HepG2 (cell line): ENCODE measurements at regions not wholly inside any gene's neighbourhood (a gene's known extent, or its start where the extent isn't known, plus 50 kb on each side); places are given as distances from the start of the nearest gene placed in this dataset.

ENCODE experiments used
- ATAC-seq: fragments of 200-7000 bp; cut with Tn5 transposase; 3 replicates; pipeline ENCODE4 v1.9.1; 2020; ENCODE audit warnings: mild to moderate bottlenecking, moderate library complexity
- BruUV-seq: library from RNA; stranded (reverse); fragments of 400-500 nt; replicated peaks from 2 replicates; lab custom pipeline; 2021; lab: Mats Ljungman, UMichigan
- CTCF ChIA-PET: fragments of 300-600 bp; formaldehyde crosslinking; extraction: SDS; loops from one replicate; lab custom pipeline; 2021; ENCODE audit warnings: low total read pairs, inconsistent platforms, low intra/inter-chr PET ratio; lab: Yijun Ruan, JAX
- POLR2A ChIA-PET: fragments of 350-600 bp; sonication (Branson Sonifier 250); formaldehyde crosslinking; loops from one replicate; lab custom pipeline; 2020; ENCODE audit warnings: antibody characterized with exemption, inconsistent platforms; lab: Yijun Ruan, JAX
- DNase-seq: peaks from one replicate; pipeline ENCODE4 v3.0.0-alpha.2; 2015; ENCODE audit warnings: low spot score
- FAIRE-seq: peaks from 3 replicates; lab custom pipeline; 2011; peaks lifted over from hg19 to GRCh38; lab: Jason Lieb, UNC
- H2AFZ ChIP-seq: one replicate; pipeline ENCODE4 v1.6.1; 2011; ENCODE audit warnings: low read length, inconsistent platforms
- H3K27ac ChIP-seq: fragments of 300-600 bp; 3 replicates; pipeline ENCODE4 v1.8.0; 2011; ENCODE audit warnings: mixed run types, mild to moderate bottlenecking, mixed read lengths, low read length, inconsistent platforms; ENCODE audit not compliant: insufficient read depth; ENCODE audit errors: extremely low read length
- H3K27me3 ChIP-seq, 2 experiments: fragments of 200-600 bp in 1 of 2; 2 replicates in 1 of 2; 3 replicates in 1 of 2; pipeline versions ENCODE4 v1.6.0 to v1.8.0; 2011; ENCODE audit warnings: low read length in 2 of 2, mild to moderate bottlenecking in 2 of 2, moderate library complexity in 2 of 2, inconsistent platforms in 1 of 2; ENCODE audit not compliant: insufficient read depth in 2 of 2, control insufficient read depth in 1 of 2
- H3K36me3 ChIP-seq, 2 experiments: fragments of 200-600 bp in 1 of 2; replicated peaks in 1 of 2; 2 replicates in 1 of 2; 3 replicates in 1 of 2; pipeline versions ENCODE4 v1.5.1 to v1.8.0; 2011; ENCODE audit warnings: low read length in 2 of 2, inconsistent platforms in 1 of 2; ENCODE audit not compliant: insufficient read depth in 2 of 2, control insufficient read depth in 1 of 2
- H3K4me1 ChIP-seq: 2 replicates; pipeline ENCODE4 v1.5.1; 2012; ENCODE audit warnings: low read length, inconsistent platforms; ENCODE audit not compliant: insufficient read depth
- H3K4me2 ChIP-seq: 2 replicates; pipeline ENCODE4 v1.6.0; 2011; ENCODE audit warnings: low read depth, low read length, inconsistent platforms
- H3K4me3 ChIP-seq, 3 experiments: fragments of 200-600 bp in 1 of 3; sonication (generic), shearing (Covaris generic) in 1 of 3; replicated peaks in 1 of 3; 2 replicates each; pipeline ENCODE4 v1.5.1; 2011 to 2016; ENCODE audit warnings: low read length in 3 of 3, inconsistent platforms in 2 of 3, low read depth in 2 of 3, mild to moderate bottlenecking in 2 of 3, control low read depth in 1 of 3, mixed read lengths in 1 of 3; ENCODE audit not compliant: insufficient read depth in 1 of 3
- H3K79me2 ChIP-seq: one replicate; pipeline ENCODE4 v1.6.1; 2011; ENCODE audit warnings: low read length, inconsistent platforms; ENCODE audit not compliant: insufficient read depth
- H3K9ac ChIP-seq: 2 replicates; pipeline ENCODE4 v1.6.0; 2011; ENCODE audit warnings: mild to moderate bottlenecking, low read depth, low read length, inconsistent platforms; ENCODE audit not compliant: insufficient read depth
- H3K9me3 ChIP-seq: 2 replicates; pipeline ENCODE4 v1.5.1; 2012; ENCODE audit warnings: mild to moderate bottlenecking, low read length
- H4K20me1 ChIP-seq: 2 replicates; pipeline ENCODE4 v1.6.0; 2011; ENCODE audit warnings: inconsistent platforms, mild to moderate bottlenecking, low read length, moderate library complexity; ENCODE audit not compliant: insufficient read depth
- AHR ChIP-seq: IDR thresholded peaks from 2 replicates; pipeline ENCODE4 v1.6.1; 2018; ENCODE audit warnings: missing genetic modification reagents, missing compliant biosample characterization
- GATAD1 ChIP-seq: IDR thresholded peaks from 2 replicates; pipeline ENCODE4 v1.6.1; 2016; ENCODE audit warnings: missing genetic modification reagents, missing compliant biosample characterization
- HNRNPLL ChIP-seq: fragments of 200-400 bp; formaldehyde crosslinking; IDR thresholded peaks from 2 replicates; pipeline ENCODE4 v1.6.1; 2017; ENCODE audit warnings: mild to moderate bottlenecking, low read depth, low read length; ENCODE audit not compliant: poor library complexity, severe bottlenecking
- NKX3-1 ChIP-seq: sonication (generic); formaldehyde crosslinking; IDR thresholded peaks from 2 replicates; pipeline ENCODE4 v1.5.0; 2020; ENCODE audit warnings: missing genetic modification reagents
- SP2 ChIP-seq: sonication (generic); formaldehyde crosslinking; IDR thresholded peaks from 2 replicates; pipeline ENCODE4 v1.5.1; 2020; ENCODE audit warnings: mild to moderate bottlenecking, missing genetic modification reagents
- ZBTB42 ChIP-seq: sonication (generic); formaldehyde crosslinking; IDR thresholded peaks from 2 replicates; pipeline ENCODE4 v1.5.0; 2020; ENCODE audit warnings: mild to moderate bottlenecking, missing genetic modification reagents
- ZBTB7B ChIP-seq: sonication (generic); formaldehyde crosslinking; IDR thresholded peaks from 2 replicates; pipeline ENCODE4 v1.4.0; 2020; ENCODE audit warnings: missing genetic modification reagents
- ZNF232 ChIP-seq: sonication (generic); formaldehyde crosslinking; IDR thresholded peaks from 2 replicates; pipeline ENCODE4 v1.4.0; 2020; ENCODE audit warnings: missing genetic modification reagents, borderline replicate concordance
- ZNF570 ChIP-seq: sonication (generic); formaldehyde crosslinking; IDR thresholded peaks from 2 replicates; pipeline ENCODE4 v1.4.0; 2020; ENCODE audit warnings: mild to moderate bottlenecking, missing genetic modification reagents, borderline replicate concordance
- ZNF768 ChIP-seq: sonication (generic); formaldehyde crosslinking; IDR thresholded peaks from 2 replicates; pipeline ENCODE4 v1.4.0; 2020; ENCODE audit warnings: missing genetic modification reagents
- WGBS: methylation state at CpG from one replicate; pipeline ENCODE4 v1.1.6; 2017; ENCODE audit warnings: low lambda C conversion rate; 5-methylcytosine and 5-hydroxymethylcytosine counted together
- in situ Hi-C: cut with HindIII; loops from 2 replicates; pipeline ENCODE4 v1.10.0; 2017; ENCODE audit warnings: low pct_unique_long_range_greater_than_20kb; ENCODE audit not compliant: extremely low pct_ligation_motif_present
- intact Hi-C: fragments of 100-400 bp; cut with micrococcal nuclease; formaldehyde crosslinking; loops from one replicate; pipeline ENCODE4 v1.10.0; 2022; ENCODE audit not compliant: unreplicated experiment
- TF ChIP-seq, protein P1 (sequence below): sonication (generic); formaldehyde crosslinking; IDR thresholded peaks from 2 replicates; pipeline ENCODE4 v1.8.1; 2023; ENCODE audit warnings: missing genetic modification reagents, mild to moderate bottlenecking, borderline replicate concordance
- TF ChIP-seq, protein P2 (sequence below): sonication (generic); formaldehyde crosslinking; IDR thresholded peaks from 2 replicates; pipeline ENCODE4 v1.4.0; 2020; ENCODE audit warnings: missing genetic modification reagents, borderline replicate concordance
- TF ChIP-seq, protein P3 (sequence below): IDR thresholded peaks from 2 replicates; pipeline ENCODE4 v1.6.1; 2016

DNA sequence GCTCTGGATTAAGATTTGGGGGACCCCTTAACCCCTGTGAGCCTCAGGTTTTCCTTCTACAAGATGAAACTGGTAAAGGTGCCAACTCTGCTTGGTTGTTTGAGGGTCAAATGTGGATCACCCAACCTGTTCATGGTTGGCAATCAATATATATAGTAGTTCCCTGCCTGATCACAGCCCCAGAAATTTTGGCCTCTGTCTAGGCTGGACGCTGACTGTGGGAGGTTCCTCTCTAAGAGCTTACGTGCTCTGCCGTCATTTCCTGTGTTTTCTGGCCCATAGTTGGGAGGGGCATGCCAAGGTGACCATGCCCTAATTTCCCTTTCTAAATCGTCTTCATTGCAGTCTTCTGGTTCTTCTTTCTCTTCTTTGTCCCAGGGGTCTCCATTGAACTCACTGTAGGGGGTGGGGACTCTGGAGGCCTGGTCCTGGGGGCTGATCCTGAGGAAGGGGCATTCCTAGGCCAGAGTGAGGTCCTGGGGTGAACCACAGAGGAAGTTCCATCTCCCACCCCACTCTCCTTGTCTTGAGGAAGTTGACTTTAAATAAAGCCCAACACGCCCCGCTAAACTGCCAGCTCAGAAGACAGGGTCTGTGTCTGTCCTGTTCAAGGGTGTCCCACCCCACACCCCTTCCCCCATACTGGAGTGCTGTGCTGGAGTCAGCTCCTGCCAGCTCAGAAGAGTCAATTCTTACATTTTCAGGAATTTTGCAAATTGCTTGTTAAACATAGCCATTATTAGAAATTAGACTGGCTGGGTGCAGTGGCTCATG lies 98.9 kb upstream of the SDK1 start:
- H2AFZ ChIP-seq = no peak overlapping the region
- H3K4me2 ChIP-seq = no peak overlapping the region
- ATAC-seq = no peak
- no peak overlapping the region for H3K4me3 ChIP-seq
- no peak overlapping the region for H3K9ac ChIP-seq
- in situ Hi-C loops = no loop called here
- WGBS = 62% methylated on average over 6 of the region's 6 CpGs
- no peak for FAIRE-seq
- CTCF ChIA-PET = no interaction called here
- H3K27me3 ChIP-seq = no peaks in the 10 kb centered on the region
- POLR2A ChIA-PET = no interaction called here
- H3K4me1 ChIP-seq = peaks cover 12% of the 10 kb centered on the region
- no peak for TF ChIP-seq ZNF232 (CRISPR knock-in tag)
- no peak for TF ChIP-seq AHR
- no peak for TF ChIP-seq HNRNPLL
- TF ChIP-seq ZBTB42 (CRISPR knock-in tag) = no peak
- no peak for TF ChIP-seq GATAD1 (CRISPR knock-in tag)
- no peak for TF ChIP-seq ZNF570 (CRISPR knock-in tag)
- no peak for DNase-seq
- no peaks in the 10 kb centered on the region for H3K36me3 ChIP-seq
- intact Hi-C loops = no loop called here
- H3K9me3 ChIP-seq = no peaks in the 10 kb centered on the region
- H3K27ac ChIP-seq = no peak overlapping the region
- H3K79me2 ChIP-seq = no peaks in the 10 kb centered on the region
- H4K20me1 ChIP-seq = no peaks in the 10 kb centered on the region
- no TSS peak for BruUV-seq

DNA sequence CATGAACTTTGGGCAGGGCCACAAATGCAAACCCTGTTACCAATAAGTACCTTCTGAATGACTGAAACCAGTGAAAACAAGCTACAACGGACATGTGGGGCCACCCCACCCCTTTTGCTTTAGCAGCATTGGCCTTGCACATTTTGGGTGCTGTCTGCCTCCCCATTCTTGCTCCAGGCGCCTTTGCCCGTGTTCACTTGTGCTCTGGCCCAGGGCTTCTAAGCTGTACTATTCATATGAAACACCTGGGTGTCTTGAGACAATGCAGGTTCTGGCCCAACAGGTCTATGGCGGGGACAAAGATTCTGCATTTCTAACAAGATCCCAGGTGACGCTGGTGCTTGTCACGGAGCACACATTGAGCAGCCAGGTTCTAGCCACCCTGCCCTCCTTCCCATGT lies 96.5 kb upstream of the SDK1 start:
- CTCF ChIA-PET = no interaction called here
- Histone ChIP-seq H3K79me2 (no peaks in the 10 kb centered on the region), H3K27ac (no peak overlapping the region), H3K9me3 (no peaks in the 10 kb centered on the region), H3K4me3 (no peak overlapping the region), H3K36me3 (no peaks in the 10 kb centered on the region), H3K27me3 (no peaks in the 10 kb centered on the region), H3K4me1 (peaks cover 5% of the 10 kb centered on the region; the same call in 1 of the 2 replicates), H2AFZ (no peak overlapping the region), H3K4me2 (no peak overlapping the region), H4K20me1 (no peaks in the 10 kb centered on the region), H3K9ac (no peak overlapping the region)
- FAIRE-seq (no peak), ATAC-seq (no peak), DNase-seq (no peak)
- 80% methylated on average over 2 of the region's 6 CpGs for WGBS
- intact Hi-C loops = no loop called here
- POLR2A ChIA-PET = no interaction called here
- in situ Hi-C loops = no loop called here
- BruUV-seq = no TSS peak
- TF ChIP-seq ZNF768 (CRISPR knock-in tag) (no peak), ZBTB7B (no peak), NKX3-1 (CRISPR knock-in tag) (no peak), SP2 (CRISPR knock-in tag) (no peak)
- TF ChIP-seq, protein P1, sequence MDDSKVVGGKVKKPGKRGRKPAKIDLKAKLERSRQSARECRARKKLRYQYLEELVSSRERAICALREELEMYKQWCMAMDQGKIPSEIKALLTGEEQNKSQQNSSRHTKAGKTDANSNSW = no peak
- TF ChIP-seq, protein P2, sequence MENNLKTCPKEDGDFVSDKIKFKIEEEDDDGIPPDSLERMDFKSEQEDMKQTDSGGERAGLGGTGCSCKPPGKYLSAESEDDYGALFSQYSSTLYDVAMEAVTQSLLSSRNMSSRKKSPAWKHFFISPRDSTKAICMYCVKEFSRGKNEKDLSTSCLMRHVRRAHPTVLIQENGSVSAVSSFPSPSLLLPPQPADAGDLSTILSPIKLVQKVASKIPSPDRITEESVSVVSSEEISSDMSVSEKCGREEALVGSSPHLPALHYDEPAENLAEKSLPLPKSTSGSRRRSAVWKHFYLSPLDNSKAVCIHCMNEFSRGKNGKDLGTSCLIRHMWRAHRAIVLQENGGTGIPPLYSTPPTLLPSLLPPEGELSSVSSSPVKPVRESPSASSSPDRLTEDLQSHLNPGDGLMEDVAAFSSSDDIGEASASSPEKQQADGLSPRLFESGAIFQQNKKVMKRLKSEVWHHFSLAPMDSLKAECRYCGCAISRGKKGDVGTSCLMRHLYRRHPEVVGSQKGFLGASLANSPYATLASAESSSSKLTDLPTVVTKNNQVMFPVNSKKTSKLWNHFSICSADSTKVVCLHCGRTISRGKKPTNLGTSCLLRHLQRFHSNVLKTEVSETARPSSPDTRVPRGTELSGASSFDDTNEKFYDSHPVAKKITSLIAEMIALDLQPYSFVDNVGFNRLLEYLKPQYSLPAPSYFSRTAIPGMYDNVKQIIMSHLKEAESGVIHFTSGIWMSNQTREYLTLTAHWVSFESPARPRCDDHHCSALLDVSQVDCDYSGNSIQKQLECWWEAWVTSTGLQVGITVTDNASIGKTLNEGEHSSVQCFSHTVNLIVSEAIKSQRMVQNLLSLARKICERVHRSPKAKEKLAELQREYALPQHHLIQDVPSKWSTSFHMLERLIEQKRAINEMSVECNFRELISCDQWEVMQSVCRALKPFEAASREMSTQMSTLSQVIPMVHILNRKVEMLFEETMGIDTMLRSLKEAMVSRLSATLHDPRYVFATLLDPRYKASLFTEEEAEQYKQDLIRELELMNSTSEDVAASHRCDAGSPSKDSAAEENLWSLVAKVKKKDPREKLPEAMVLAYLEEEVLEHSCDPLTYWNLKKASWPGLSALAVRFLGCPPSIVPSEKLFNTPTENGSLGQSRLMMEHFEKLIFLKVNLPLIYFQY = no peak
- TF ChIP-seq, protein P3, sequence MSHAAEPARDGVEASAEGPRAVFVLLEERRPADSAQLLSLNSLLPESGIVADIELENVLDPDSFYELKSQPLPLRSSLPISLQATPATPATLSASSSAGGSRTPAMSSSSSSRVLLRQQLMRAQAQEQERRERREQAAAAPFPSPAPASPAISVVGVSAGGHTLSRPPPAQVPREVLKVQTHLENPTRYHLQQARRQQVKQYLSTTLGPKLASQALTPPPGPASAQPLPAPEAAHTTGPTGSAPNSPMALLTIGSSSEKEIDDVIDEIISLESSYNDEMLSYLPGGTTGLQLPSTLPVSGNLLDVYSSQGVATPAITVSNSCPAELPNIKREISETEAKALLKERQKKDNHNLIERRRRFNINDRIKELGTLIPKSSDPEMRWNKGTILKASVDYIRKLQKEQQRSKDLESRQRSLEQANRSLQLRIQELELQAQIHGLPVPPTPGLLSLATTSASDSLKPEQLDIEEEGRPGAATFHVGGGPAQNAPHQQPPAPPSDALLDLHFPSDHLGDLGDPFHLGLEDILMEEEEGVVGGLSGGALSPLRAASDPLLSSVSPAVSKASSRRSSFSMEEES = no peak
